KMS-11 (cell line): ENCODE measurements at regions not wholly inside any gene's neighbourhood (a gene's known extent, or its start where the extent isn't known, plus 50 kb on each side); places are given as distances from the start of the nearest gene placed in this dataset.

Source experiments
- H2AFZ ChIP-seq: fragments of 200-600 bp; sonication (generic); 2 replicates; pipeline ENCODE4 v1.6.1; 2016; ENCODE audit warnings: antibody characterized with exemption, mixed run types, low read depth
- H3K27ac ChIP-seq: fragments of 200-600 bp; sonication (generic); 2 replicates; pipeline ENCODE4 v1.6.1; 2016; ENCODE audit warnings: mild to moderate bottlenecking, mixed run types
- H3K27me3 ChIP-seq: fragments of 200-600 bp; sonication (generic); 2 replicates; pipeline ENCODE4 v1.6.1; 2017; ENCODE audit warnings: mild to moderate bottlenecking, low read depth, mixed run types, moderate library complexity; ENCODE audit not compliant: insufficient read depth
- H3K36me3 ChIP-seq: fragments of 200-600 bp; sonication (generic); 2 replicates; pipeline ENCODE4 v1.6.1; 2017; ENCODE audit warnings: mild to moderate bottlenecking, mixed run types; ENCODE audit not compliant: insufficient read depth
- H3K4me1 ChIP-seq: fragments of 200-600 bp; sonication (generic); 2 replicates; pipeline ENCODE4 v1.6.1; 2016; ENCODE audit warnings: mild to moderate bottlenecking, low read depth, mixed run types; ENCODE audit not compliant: poor library complexity, severe bottlenecking
- H3K4me2 ChIP-seq: fragments of 200-600 bp; sonication (generic); 2 replicates; pipeline ENCODE4 v1.7.0; 2016; ENCODE audit warnings: mild to moderate bottlenecking, mixed run types
- H3K4me3 ChIP-seq: fragments of 200-600 bp; sonication (generic); IDR thresholded peaks from 2 replicates; pipeline ENCODE4 v1.6.1; 2017; ENCODE audit warnings: low read depth, low read length, mixed read lengths; ENCODE audit not compliant: insufficient read depth
- H3K79me2 ChIP-seq: fragments of 200-600 bp; sonication (generic); 2 replicates; pipeline ENCODE4 v1.6.1; 2016; ENCODE audit warnings: low read depth, mixed run types; ENCODE audit not compliant: insufficient read depth
- H3K9ac ChIP-seq: fragments of 200-600 bp; sonication (generic); 2 replicates; pipeline ENCODE4 v1.6.1; 2016; ENCODE audit warnings: mild to moderate bottlenecking, mixed run types
- H4K20me1 ChIP-seq: fragments of 200-600 bp; sonication (generic); 2 replicates; pipeline ENCODE4 v1.6.1; 2016; ENCODE audit warnings: mild to moderate bottlenecking, mixed run types; ENCODE audit not compliant: insufficient read depth
- TF ChIP-seq, protein P1 (sequence below): fragments of 200-600 bp; sonication (generic); conservative IDR thresholded peaks from 2 replicates; pipeline ENCODE4 v1.6.1; 2017; ENCODE audit warnings: low read depth, mild to moderate bottlenecking, antibody characterized with exemption, low read length, moderate library complexity, mixed read lengths

DNA sequence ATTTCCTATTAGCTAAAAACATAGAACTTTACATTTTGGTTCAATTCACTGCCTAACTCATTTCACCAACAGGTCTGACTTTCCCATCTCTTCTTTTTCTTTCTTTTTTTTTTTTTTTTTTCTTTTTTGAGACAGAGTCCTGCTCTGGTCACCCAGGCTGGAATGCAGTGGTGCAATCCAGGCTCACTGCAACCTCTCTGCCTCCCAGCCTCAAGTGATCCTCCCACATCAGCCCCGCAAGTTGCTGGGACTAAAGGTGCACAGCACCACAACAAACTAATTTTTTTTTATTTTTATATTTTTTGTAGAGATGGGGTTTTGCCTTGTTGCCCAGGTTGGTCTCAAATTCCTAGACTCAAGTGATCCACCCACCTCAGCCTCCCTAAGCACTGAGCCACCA is 57.8 kb upstream of the HNRNPA3 start:
- peaks cover 18% of the 10 kb centered on the region for H3K4me1 ChIP-seq
- no peaks in the 10 kb centered on the region for H4K20me1 ChIP-seq
- no peaks in the 10 kb centered on the region for H3K27me3 ChIP-seq
- TF ChIP-seq, protein P1, sequence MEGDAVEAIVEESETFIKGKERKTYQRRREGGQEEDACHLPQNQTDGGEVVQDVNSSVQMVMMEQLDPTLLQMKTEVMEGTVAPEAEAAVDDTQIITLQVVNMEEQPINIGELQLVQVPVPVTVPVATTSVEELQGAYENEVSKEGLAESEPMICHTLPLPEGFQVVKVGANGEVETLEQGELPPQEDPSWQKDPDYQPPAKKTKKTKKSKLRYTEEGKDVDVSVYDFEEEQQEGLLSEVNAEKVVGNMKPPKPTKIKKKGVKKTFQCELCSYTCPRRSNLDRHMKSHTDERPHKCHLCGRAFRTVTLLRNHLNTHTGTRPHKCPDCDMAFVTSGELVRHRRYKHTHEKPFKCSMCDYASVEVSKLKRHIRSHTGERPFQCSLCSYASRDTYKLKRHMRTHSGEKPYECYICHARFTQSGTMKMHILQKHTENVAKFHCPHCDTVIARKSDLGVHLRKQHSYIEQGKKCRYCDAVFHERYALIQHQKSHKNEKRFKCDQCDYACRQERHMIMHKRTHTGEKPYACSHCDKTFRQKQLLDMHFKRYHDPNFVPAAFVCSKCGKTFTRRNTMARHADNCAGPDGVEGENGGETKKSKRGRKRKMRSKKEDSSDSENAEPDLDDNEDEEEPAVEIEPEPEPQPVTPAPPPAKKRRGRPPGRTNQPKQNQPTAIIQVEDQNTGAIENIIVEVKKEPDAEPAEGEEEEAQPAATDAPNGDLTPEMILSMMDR = no peak
- H2AFZ ChIP-seq = no peak overlapping the region
- no peak overlapping the region for H3K27ac ChIP-seq
- H3K4me3 ChIP-seq = no peak overlapping the region
- H3K9ac ChIP-seq = no peak overlapping the region
- H3K4me2 ChIP-seq = no peak overlapping the region
- no peaks in the 10 kb centered on the region for H3K36me3 ChIP-seq
- no peaks in the 10 kb centered on the region for H3K79me2 ChIP-seq

DNA sequence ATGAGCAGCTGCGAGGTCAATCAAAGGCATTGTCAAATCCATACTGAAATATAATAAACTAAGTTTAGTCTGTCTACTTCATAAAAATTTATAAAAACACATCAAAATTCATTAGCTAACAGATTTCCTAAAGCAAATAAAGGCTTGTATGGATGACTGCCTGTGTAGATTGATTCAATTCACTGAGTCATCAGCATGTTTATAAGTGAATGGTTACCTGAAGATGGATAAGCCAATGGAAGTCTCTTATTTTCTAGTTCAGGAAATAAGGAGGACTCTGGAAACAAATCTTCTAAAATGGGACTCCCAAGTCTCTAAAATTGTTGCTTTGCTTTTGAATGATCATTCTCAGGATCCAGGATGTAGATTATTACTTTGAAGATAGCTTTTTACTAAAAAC is 57.0 kb upstream of the HNRNPA3 start:
- H3K4me1 ChIP-seq = peaks cover 10% of the 10 kb centered on the region
- H3K27ac ChIP-seq = no peak overlapping the region
- H3K4me3 ChIP-seq = no peak overlapping the region
- TF ChIP-seq, protein P1 = no peak
- H3K4me2 ChIP-seq = no peak overlapping the region
- no peaks in the 10 kb centered on the region for H3K79me2 ChIP-seq
- no peaks in the 10 kb centered on the region for H3K27me3 ChIP-seq
- H4K20me1 ChIP-seq = no peaks in the 10 kb centered on the region
- H2AFZ ChIP-seq = no peak overlapping the region
- H3K9ac ChIP-seq = no peak overlapping the region
- H3K36me3 ChIP-seq = no peaks in the 10 kb centered on the region

DNA sequence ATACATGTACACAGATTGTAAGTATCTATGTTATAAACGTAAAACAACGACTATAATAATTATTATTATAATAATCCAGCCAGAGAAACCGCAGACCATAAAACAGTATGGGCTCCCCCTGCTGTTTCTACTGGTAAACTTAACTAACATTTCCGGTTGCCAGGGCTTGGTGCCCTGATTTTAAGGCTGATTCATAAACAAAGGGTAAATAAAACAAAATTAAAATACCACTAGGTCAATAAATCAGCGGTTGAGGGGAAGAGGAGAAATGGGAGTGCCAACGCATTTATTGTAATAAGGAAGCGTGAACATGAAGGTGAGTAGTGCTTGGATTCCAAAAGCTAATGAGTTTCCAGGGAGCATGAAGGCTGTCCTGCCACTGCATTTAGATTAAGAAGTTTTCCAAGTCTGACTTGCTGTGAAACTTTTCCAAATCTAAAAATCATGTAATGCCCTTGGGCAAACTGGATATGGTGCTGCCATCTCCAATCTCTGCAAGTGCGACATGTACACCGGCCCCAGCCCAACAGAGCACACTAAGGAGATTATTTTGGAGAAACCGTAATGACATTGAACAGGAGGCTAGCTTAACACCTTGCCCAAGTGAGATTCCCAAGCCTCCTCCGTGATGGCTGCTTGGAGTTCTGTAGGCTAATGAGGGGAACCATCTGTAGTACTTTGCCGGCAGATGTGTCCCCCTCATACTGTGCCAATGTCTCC is 50.7 kb upstream of the HNRNPA3 start:
- H3K9ac ChIP-seq = no peak overlapping the region
- H3K4me2 ChIP-seq = peak overlapping the region; percentile 30; the same call in 1 of the 2 replicates
- H3K27ac ChIP-seq = no peak overlapping the region
- peak overlapping the region; percentile 62; the same call in 1 of the 2 replicates for H2AFZ ChIP-seq
- TF ChIP-seq, protein P1 = peak; percentile 78
- no peaks in the 10 kb centered on the region for H3K36me3 ChIP-seq
- no peaks in the 10 kb centered on the region for H3K27me3 ChIP-seq
- H3K4me1 ChIP-seq = peaks cover 36% of the 10 kb centered on the region
- H3K79me2 ChIP-seq = no peaks in the 10 kb centered on the region
- H4K20me1 ChIP-seq = no peaks in the 10 kb centered on the region
- no peak overlapping the region for H3K4me3 ChIP-seq
